Effector memory CD8-positive, alpha-beta T cell (primary cell): ENCODE measurements at regions not wholly inside any gene's neighbourhood (a gene's known extent, or its start where the extent isn't known, plus 50 kb on each side); places are given as distances from the start of the nearest gene placed in this dataset.

Experiments
- ATAC-seq: fragments of 150-1000 bp; cut with Tn5 transposase; replicated peaks from 2 replicates; pipeline ENCODE4 v1.10.0; 2021; ENCODE audit warnings: mild to moderate bottlenecking, moderate library complexity
- DNase-seq, 3 experiments: peaks; one replicate each; pipeline ENCODE4 v3.0.0; 2021
- H3K27ac Mint-ChIP-seq, 2 donors: one replicate each; pipeline ENCODE4 v1.8.0; 2022; ENCODE audit warnings: mild to moderate bottlenecking in 2 of 2, mixed read lengths in 2 of 2, moderate library complexity in 2 of 2
- H3K27me3 Mint-ChIP-seq, 2 donors: one replicate each; pipeline ENCODE4 v1.8.0; 2022; ENCODE audit warnings: mixed read lengths in 2 of 2
- H3K36me3 Mint-ChIP-seq: one replicate; pipeline ENCODE4 v1.8.0; 2022; ENCODE audit warnings: mild to moderate bottlenecking, moderate library complexity, mixed read lengths; ENCODE audit not compliant: insufficient read depth
- H3K4me1 Mint-ChIP-seq, 2 donors: one replicate each; pipeline ENCODE4 v1.8.0; 2022; ENCODE audit warnings: low read depth in 2 of 2, mixed read lengths in 2 of 2
- H3K4me3 Mint-ChIP-seq, 2 donors: one replicate each; pipeline ENCODE4 v1.8.0; 2022; ENCODE audit warnings: mild to moderate bottlenecking in 2 of 2, mixed read lengths in 2 of 2, moderate library complexity in 2 of 2
- H3K9me3 Mint-ChIP-seq, 2 donors: one replicate each; pipeline ENCODE4 v1.8.0; 2022; ENCODE audit warnings: mixed read lengths in 2 of 2

GRCh38 chr4:188262464-188262863, 123.2 kb downstream of the TRIML1 start:
- ATAC-seq: no peak
- no peaks in the 10 kb centered on the region for H3K4me1 Mint-ChIP-seq
- H3K27ac Mint-ChIP-seq: no peak overlapping the region
- H3K4me3 Mint-ChIP-seq: no peak overlapping the region
- H3K9me3 Mint-ChIP-seq: peaks cover 3 to 26% of the 10 kb centered on the region in 2 donors
- no peaks in the 10 kb centered on the region for H3K36me3 Mint-ChIP-seq
- no peaks in the 10 kb centered on the region for H3K27me3 Mint-ChIP-seq
- DNase-seq: no peak

- DNase-seq: no peak
- Mint-ChIP-seq H3K27ac (no peak overlapping the region), H3K27me3 (no peaks in the 10 kb centered on the region), H3K4me1 (no peaks in the 10 kb centered on the region), H3K4me3 (no peak overlapping the region), H3K36me3 (no peaks in the 10 kb centered on the region), H3K9me3 (peaks cover 3 to 26% of the 10 kb centered on the region in 2 donors)
- no peak for ATAC-seq
These were observed 124.1 kb downstream of the TRIML1 start for GRCh38 chr4:188263321-188263720.

- peaks cover 3 to 19% of the 10 kb centered on the region in 2 donors for H3K9me3 Mint-ChIP-seq
- ATAC-seq (no peak), DNase-seq (no peak)
- H3K4me3 Mint-ChIP-seq: no peak overlapping the region
- no peak overlapping the region for H3K27ac Mint-ChIP-seq
- no peaks in the 10 kb centered on the region for H3K36me3 Mint-ChIP-seq
- H3K4me1 Mint-ChIP-seq: no peaks in the 10 kb centered on the region
- no peaks in the 10 kb centered on the region for H3K27me3 Mint-ChIP-seq
These were observed 127.1 kb downstream of the TRIML1 start for GRCh38 chr4:188266386-188266785.

GRCh38 chr4:188268131-188268908, 129.1 kb downstream of the TRIML1 start:
- ATAC-seq: no peak
- Mint-ChIP-seq H3K4me1 (no peaks in the 10 kb centered on the region), H3K27me3 (no peaks in the 10 kb centered on the region), H3K36me3 (no peaks in the 10 kb centered on the region), H3K4me3 (no peak overlapping the region), H3K9me3 (peaks cover 3 to 19% of the 10 kb centered on the region in 2 donors), H3K27ac (no peak overlapping the region)
- DNase-seq: no peak

GRCh38 chr4:188270273-188271069, 131.2 kb downstream of the TRIML1 start:
- ATAC-seq (no peak), DNase-seq (no peak)
- no peaks in the 10 kb centered on the region for H3K36me3 Mint-ChIP-seq
- H3K27ac Mint-ChIP-seq: no peak overlapping the region
- H3K4me1 Mint-ChIP-seq: no peaks in the 10 kb centered on the region
- H3K27me3 Mint-ChIP-seq: no peaks in the 10 kb centered on the region
- H3K4me3 Mint-ChIP-seq: no peak overlapping the region
- peaks cover 3 to 14% of the 10 kb centered on the region in 2 donors for H3K9me3 Mint-ChIP-seq

- H3K9me3 Mint-ChIP-seq: peaks cover 0 to 4% of the 10 kb centered on the region in 2 donors
- no peaks in the 10 kb centered on the region for H3K4me1 Mint-ChIP-seq
- no peaks in the 10 kb centered on the region for H3K27me3 Mint-ChIP-seq
- H3K4me3 Mint-ChIP-seq: no peak overlapping the region
- H3K27ac Mint-ChIP-seq: no peak overlapping the region
- H3K36me3 Mint-ChIP-seq: no peaks in the 10 kb centered on the region
- DNase-seq (no peak), ATAC-seq (no peak)
These were observed 136.4 kb downstream of the TRIML1 start for GRCh38 chr4:188275686-188276085.

GRCh38 chr4:188279184-188279583, 139.9 kb downstream of the TRIML1 start:
- ATAC-seq: no peak
- no peak overlapping the region for H3K27ac Mint-ChIP-seq
- H3K9me3 Mint-ChIP-seq: peaks cover 7 to 12% of the 10 kb centered on the region in 2 donors
- no peaks in the 10 kb centered on the region for H3K27me3 Mint-ChIP-seq
- no peaks in the 10 kb centered on the region for H3K4me1 Mint-ChIP-seq
- no peaks in the 10 kb centered on the region for H3K36me3 Mint-ChIP-seq
- no peak overlapping the region for H3K4me3 Mint-ChIP-seq
- no peak for DNase-seq

GRCh38 chr4:188282471-188283232, 143.4 kb downstream of the TRIML1 start:
- no peak for ATAC-seq
- no peaks in the 10 kb centered on the region for H3K27me3 Mint-ChIP-seq
- H3K36me3 Mint-ChIP-seq: no peaks in the 10 kb centered on the region
- no peak overlapping the region for H3K27ac Mint-ChIP-seq
- H3K4me1 Mint-ChIP-seq: no peaks in the 10 kb centered on the region
- H3K4me3 Mint-ChIP-seq: no peak overlapping the region
- H3K9me3 Mint-ChIP-seq: peaks cover 5 to 12% of the 10 kb centered on the region in 2 donors
- no peak for DNase-seq

GRCh38 chr4:188287169-188287894, 148.1 kb downstream of the TRIML1 start:
- Mint-ChIP-seq H3K27me3 (no peaks in the 10 kb centered on the region), H3K4me3 (no peak overlapping the region), H3K27ac (no peak overlapping the region), H3K4me1 (no peaks in the 10 kb centered on the region), H3K9me3 (peaks cover 6 to 16% of the 10 kb centered on the region in 2 donors), H3K36me3 (no peaks in the 10 kb centered on the region)
- DNase-seq (no peak), ATAC-seq (no peak)

- H3K9me3 Mint-ChIP-seq: peaks cover 3 to 5% of the 10 kb centered on the region in 2 donors
- no peak for DNase-seq
- ATAC-seq: no peak
- H3K27ac Mint-ChIP-seq: no peak overlapping the region
- H3K4me1 Mint-ChIP-seq: no peaks in the 10 kb centered on the region
- H3K27me3 Mint-ChIP-seq: no peaks in the 10 kb centered on the region
- no peak overlapping the region for H3K4me3 Mint-ChIP-seq
- H3K36me3 Mint-ChIP-seq: no peaks in the 10 kb centered on the region
These were observed 150.4 kb downstream of the TRIML1 start for GRCh38 chr4:188289531-188290125.

GRCh38 chr4:188295899-188296298, 156.7 kb downstream of the TRIML1 start:
- DNase-seq: no peak
- Mint-ChIP-seq H3K27ac (no peak overlapping the region), H3K4me1 (no peaks in the 10 kb centered on the region), H3K9me3 (peaks cover 12 to 13% of the 10 kb centered on the region in 2 donors), H3K4me3 (no peak overlapping the region), H3K27me3 (no peaks in the 10 kb centered on the region), H3K36me3 (no peaks in the 10 kb centered on the region)
- ATAC-seq: no peak

GRCh38 chr4:188296331-188296730, 157.1 kb downstream of the TRIML1 start:
- H3K9me3 Mint-ChIP-seq: peaks cover 12 to 13% of the 10 kb centered on the region in 2 donors
- no peaks in the 10 kb centered on the region for H3K36me3 Mint-ChIP-seq
- H3K27ac Mint-ChIP-seq: no peak overlapping the region
- no peaks in the 10 kb centered on the region for H3K27me3 Mint-ChIP-seq
- no peaks in the 10 kb centered on the region for H3K4me1 Mint-ChIP-seq
- no peak overlapping the region for H3K4me3 Mint-ChIP-seq
- no peak for DNase-seq
- no peak for ATAC-seq

GRCh38 chr4:188297873-188298272, 158.6 kb downstream of the TRIML1 start:
- H3K4me1 Mint-ChIP-seq: no peaks in the 10 kb centered on the region
- no peak overlapping the region for H3K4me3 Mint-ChIP-seq
- H3K9me3 Mint-ChIP-seq: peaks cover 13 to 14% of the 10 kb centered on the region in 2 donors
- ATAC-seq (no peak), DNase-seq (no peak)
- H3K27me3 Mint-ChIP-seq: no peaks in the 10 kb centered on the region
- no peak overlapping the region for H3K27ac Mint-ChIP-seq
- peaks cover 6% of the 10 kb centered on the region for H3K36me3 Mint-ChIP-seq
